K562 (cell line): ENCODE measurements at regions not wholly inside any gene's neighbourhood (a gene's known extent, or its start where the extent isn't known, plus 50 kb on each side); places are given as distances from the start of the nearest gene placed in this dataset.
A peak's percentile ranks its signal among the peaks of the same experiment; 100 is the strongest.

Experiments
- ARNT ChIP-seq, 2 experiments: fragments of 450-650 bp; IDR thresholded peaks; 2 replicates each; pipeline ENCODE4 v1.6.1; 2016; ENCODE audit warnings: mild to moderate bottlenecking in 1 of 2
- CEBPB ChIP-seq: fragments of 450-650 bp; IDR thresholded peaks from 2 replicates; pipeline ENCODE4 v1.6.1; 2016; ENCODE audit warnings: missing genetic modification characterization, missing compliant biosample characterization
- COPS2 ChIP-seq: fragments of 450-650 bp; conservative IDR thresholded peaks from 2 replicates; pipeline ENCODE4 v1.6.1; 2016; ENCODE audit warnings: mild to moderate bottlenecking, moderate library complexity
- FUS ChIP-seq: fragments of 200-400 bp; formaldehyde crosslinking; optimal IDR thresholded peaks from 2 replicates; pipeline ENCODE3; 2017; ENCODE audit warnings: low read depth, low read length
- GATAD2A ChIP-seq: fragments of 450-650 bp; IDR thresholded peaks from 2 replicates; pipeline ENCODE4 v1.6.1; 2017
- KDM2B ChIP-seq: fragments of 250-450 bp; sonication (Bioruptor Pico); IDR thresholded peaks from 2 replicates; pipeline ENCODE4 v1.8.0; 2021; ENCODE audit warnings: mild to moderate bottlenecking, moderate library complexity
- KHSRP ChIP-seq: fragments of 450-650 bp; IDR thresholded peaks from 2 replicates; pipeline ENCODE4 v1.6.1; 2017
- MAZ ChIP-seq, 2 experiments: fragments of 450-650 bp in 1 of 2; sonication (generic) in 1 of 2; formaldehyde crosslinking; IDR thresholded peaks in 1 of 2; conservative IDR thresholded peaks in 1 of 2; 2 replicates each; pipeline versions ENCODE4 v1.4.0 to v1.5.0; 2020; ENCODE audit warnings: mild to moderate bottlenecking in 1 of 2, missing genetic modification reagents in 1 of 2
- MED1 ChIP-seq: sonication (generic); formaldehyde crosslinking; IDR thresholded peaks from 2 replicates; pipeline ENCODE4 v1.8.1; 2023; ENCODE audit warnings: missing genetic modification reagents, borderline replicate concordance
- MTA1 ChIP-seq: fragments of 450-650 bp; IDR thresholded peaks from 2 replicates; pipeline ENCODE4 v1.6.1; 2017; ENCODE audit warnings: borderline replicate concordance
- NFRKB ChIP-seq: fragments of 450-650 bp; IDR thresholded peaks from 2 replicates; pipeline ENCODE4 v1.6.1; 2016; ENCODE audit warnings: low read depth
- OTX1 ChIP-seq: fragments of 450-650 bp; formaldehyde crosslinking; IDR thresholded peaks from 2 replicates; pipeline ENCODE4 v1.4.0; 2022; ENCODE audit warnings: mild to moderate bottlenecking
- STAT6 ChIP-seq: sonication (generic); formaldehyde crosslinking; IDR thresholded peaks from 2 replicates; pipeline ENCODE4 v1.8.1; 2023; ENCODE audit warnings: mild to moderate bottlenecking, missing genetic modification reagents
- TAF1 ChIP-seq: IDR thresholded peaks from 2 replicates; pipeline ENCODE4 v1.6.1; 2011; ENCODE audit warnings: mild to moderate bottlenecking, low read length, moderate library complexity; ENCODE audit not compliant: insufficient read depth, control insufficient read depth, severe bottlenecking; ENCODE audit errors: extremely low read depth
- TCFL5 ChIP-seq: fragments of 250-450 bp; sonication (Bioruptor Pico); conservative IDR thresholded peaks from 2 replicates; pipeline ENCODE4 v1.6.1; 2021; ENCODE audit warnings: mild to moderate bottlenecking, moderate library complexity, matching md5 sums
- ZBED1 ChIP-seq: IDR thresholded peaks from 2 replicates; pipeline ENCODE4 v1.6.1; 2014
- ZNF766 ChIP-seq: fragments of 200-800 bp; sonication (Bioruptor generic); conservative IDR thresholded peaks from 2 replicates; pipeline ENCODE4 v1.6.1; 2016; ENCODE audit warnings: missing genetic modification characterization, missing compliant biosample characterization
- ZNF785 ChIP-seq: fragments of 250-450 bp; sonication (Bioruptor Pico); IDR thresholded peaks from 2 replicates; pipeline ENCODE4 v1.4.0; 2020; ENCODE audit warnings: mild to moderate bottlenecking
- ZNF830 ChIP-seq: fragments of 250-450 bp; sonication (Bioruptor Pico); IDR thresholded peaks from 2 replicates; pipeline ENCODE4 v1.5.0; 2021; ENCODE audit warnings: mild to moderate bottlenecking
- TF ChIP-seq, protein P1 (sequence below): fragments of 450-650 bp; IDR thresholded peaks from 2 replicates; pipeline ENCODE4 v1.7.0; 2016; ENCODE audit warnings: borderline replicate concordance
- TF ChIP-seq, protein P2 (sequence below): fragments of 250-450 bp; sonication (Bioruptor Pico); IDR thresholded peaks from 2 replicates; pipeline ENCODE4 v1.4.0; 2020; ENCODE audit warnings: mild to moderate bottlenecking
- TF ChIP-seq, protein P3 (sequence below): fragments of 200-800 bp; sonication (Bioruptor generic); IDR thresholded peaks from 2 replicates; pipeline ENCODE4 v1.6.1; 2017; ENCODE audit warnings: missing genetic modification characterization, missing compliant biosample characterization

GRCh38 chr6:16035488-16036080 lies 93.3 kb upstream of the MYLIP start (continued):
- TF ChIP-seq, protein P1, sequence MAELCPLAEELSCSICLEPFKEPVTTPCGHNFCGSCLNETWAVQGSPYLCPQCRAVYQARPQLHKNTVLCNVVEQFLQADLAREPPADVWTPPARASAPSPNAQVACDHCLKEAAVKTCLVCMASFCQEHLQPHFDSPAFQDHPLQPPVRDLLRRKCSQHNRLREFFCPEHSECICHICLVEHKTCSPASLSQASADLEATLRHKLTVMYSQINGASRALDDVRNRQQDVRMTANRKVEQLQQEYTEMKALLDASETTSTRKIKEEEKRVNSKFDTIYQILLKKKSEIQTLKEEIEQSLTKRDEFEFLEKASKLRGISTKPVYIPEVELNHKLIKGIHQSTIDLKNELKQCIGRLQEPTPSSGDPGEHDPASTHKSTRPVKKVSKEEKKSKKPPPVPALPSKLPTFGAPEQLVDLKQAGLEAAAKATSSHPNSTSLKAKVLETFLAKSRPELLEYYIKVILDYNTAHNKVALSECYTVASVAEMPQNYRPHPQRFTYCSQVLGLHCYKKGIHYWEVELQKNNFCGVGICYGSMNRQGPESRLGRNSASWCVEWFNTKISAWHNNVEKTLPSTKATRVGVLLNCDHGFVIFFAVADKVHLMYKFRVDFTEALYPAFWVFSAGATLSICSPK = peak; percentile 82; the same call in 1 of the 2 replicates
- TF ChIP-seq MTA1 = peak; percentile 71
- no peak for TF ChIP-seq ZBED1
- no peak for TF ChIP-seq MAZ (CRISPR knock-in tag; conservative IDR thresholded peaks at IDR 0.05 in 1 of 2, IDR thresholded peaks at IDR 0.05 in 1 of 2)
- no peak for TF ChIP-seq NFRKB
- no peak for TF ChIP-seq COPS2
- TF ChIP-seq KHSRP = no peak
- TF ChIP-seq, protein P2, sequence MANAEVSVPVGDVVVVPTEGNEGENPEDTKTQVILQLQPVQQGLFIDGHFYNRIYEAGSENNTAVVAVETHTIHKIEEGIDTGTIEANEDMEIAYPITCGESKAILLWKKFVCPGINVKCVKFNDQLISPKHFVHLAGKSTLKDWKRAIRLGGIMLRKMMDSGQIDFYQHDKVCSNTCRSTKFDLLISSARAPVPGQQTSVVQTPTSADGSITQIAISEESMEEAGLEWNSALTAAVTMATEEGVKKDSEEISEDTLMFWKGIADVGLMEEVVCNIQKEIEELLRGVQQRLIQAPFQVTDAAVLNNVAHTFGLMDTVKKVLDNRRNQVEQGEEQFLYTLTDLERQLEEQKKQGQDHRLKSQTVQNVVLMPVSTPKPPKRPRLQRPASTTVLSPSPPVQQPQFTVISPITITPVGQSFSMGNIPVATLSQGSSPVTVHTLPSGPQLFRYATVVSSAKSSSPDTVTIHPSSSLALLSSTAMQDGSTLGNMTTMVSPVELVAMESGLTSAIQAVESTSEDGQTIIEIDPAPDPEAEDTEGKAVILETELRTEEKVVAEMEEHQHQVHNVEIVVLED (CRISPR knock-in tag) = no peak
- no peak for TF ChIP-seq CEBPB
- TF ChIP-seq STAT6 (CRISPR knock-in tag) = no peak
- TF ChIP-seq ARNT (IDR thresholded peaks at IDR 0.05) = peak; percentile 52 to 56; a peak in 2 of 4 replicates
- no peak for TF ChIP-seq ZNF830
- TF ChIP-seq, protein P3, sequence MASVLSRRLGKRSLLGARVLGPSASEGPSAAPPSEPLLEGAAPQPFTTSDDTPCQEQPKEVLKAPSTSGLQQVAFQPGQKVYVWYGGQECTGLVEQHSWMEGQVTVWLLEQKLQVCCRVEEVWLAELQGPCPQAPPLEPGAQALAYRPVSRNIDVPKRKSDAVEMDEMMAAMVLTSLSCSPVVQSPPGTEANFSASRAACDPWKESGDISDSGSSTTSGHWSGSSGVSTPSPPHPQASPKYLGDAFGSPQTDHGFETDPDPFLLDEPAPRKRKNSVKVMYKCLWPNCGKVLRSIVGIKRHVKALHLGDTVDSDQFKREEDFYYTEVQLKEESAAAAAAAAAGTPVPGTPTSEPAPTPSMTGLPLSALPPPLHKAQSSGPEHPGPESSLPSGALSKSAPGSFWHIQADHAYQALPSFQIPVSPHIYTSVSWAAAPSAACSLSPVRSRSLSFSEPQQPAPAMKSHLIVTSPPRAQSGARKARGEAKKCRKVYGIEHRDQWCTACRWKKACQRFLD (CRISPR knock-in tag) = no peak
- TF ChIP-seq TCFL5 (CRISPR knock-in tag) = no peak
- no peak for TF ChIP-seq ZNF766
- peak; percentile 29; the same call in 1 of the 2 replicates for TF ChIP-seq GATAD2A
- no peak for TF ChIP-seq ZNF785 (CRISPR knock-in tag)
- TF ChIP-seq TAF1 = no peak
- 0 out of 2 replicates have a peak, but pooled peaks have one; percentile 43 for TF ChIP-seq OTX1 (CRISPR knock-in tag)
- no peak for TF ChIP-seq KDM2B (CRISPR knock-in tag)
- no peak for TF ChIP-seq FUS
- no peak for TF ChIP-seq MED1 (CRISPR knock-in tag)
